H1 (cell line): ENCODE measurements at regions not wholly inside any gene's neighbourhood (a gene's known extent, or its start where the extent isn't known, plus 50 kb on each side); places are given as distances from the start of the nearest gene placed in this dataset.

ENCODE experiments used
- CTCF ChIA-PET: fragments of 300-600 bp; sonication (Branson Sonifier 250); formaldehyde crosslinking; loops from one replicate; lab custom pipeline; 2021; ENCODE audit not compliant: partially characterized antibody; lab: Charles Lee
- POLR2A ChIA-PET: fragments of 300-600 bp; sonication (Branson Sonifier 250); formaldehyde crosslinking; loops from one replicate; lab custom pipeline; 2021; ENCODE audit warnings: inconsistent platforms; ENCODE audit not compliant: partially characterized antibody; lab: Charles Lee
- DNase-seq, 2 experiments: peaks; one replicate each; pipeline versions ENCODE4 v3.0.0 to v3.0.0-alpha.2; 2010 to 2022; ENCODE audit warnings: low spot score in 2 of 2, low read depth in 1 of 2, mixed read lengths in 1 of 2
- FAIRE-seq: peaks from 2 replicates; lab custom pipeline; 2011; peaks lifted over from hg19 to GRCh38; lab: Jason Lieb, UNC
- H2AFZ ChIP-seq: 2 replicates; pipeline ENCODE4 v1.8.1; 2012; ENCODE audit warnings: low read length, inconsistent platforms
- H2AK5ac ChIP-seq: 2 replicates; pipeline ENCODE4 v1.6.1; 2013; ENCODE audit warnings: low read depth, low read length
- H2BK120ac ChIP-seq: replicated peaks from 2 replicates; pipeline ENCODE3; 2013; ENCODE audit warnings: low read depth, low read length, inconsistent platforms
- H2BK12ac ChIP-seq: 2 replicates; pipeline ENCODE4 v1.6.1; 2013; ENCODE audit warnings: low read depth, low read length
- H2BK15ac ChIP-seq: 2 replicates; pipeline ENCODE4 v1.6.1; 2013; ENCODE audit warnings: low read length
- H2BK20ac ChIP-seq: 2 replicates; pipeline ENCODE4 v1.6.1; 2013; ENCODE audit warnings: low read length
- H2BK5ac ChIP-seq: 2 replicates; pipeline ENCODE4 v1.6.1; 2013; ENCODE audit warnings: low read depth, low read length
- H3K14ac ChIP-seq: 2 replicates; pipeline ENCODE4 v1.6.1; 2013; ENCODE audit warnings: inconsistent platforms; ENCODE audit not compliant: insufficient read length
- H3K18ac ChIP-seq: 2 replicates; pipeline ENCODE4 v1.6.1; 2013; ENCODE audit warnings: low read length; ENCODE audit errors: extremely low read depth
- H3K23ac ChIP-seq: 2 replicates; pipeline ENCODE4 v1.6.1; 2013; ENCODE audit warnings: inconsistent platforms; ENCODE audit not compliant: insufficient read length
- H3K23me2 ChIP-seq: 2 replicates; pipeline ENCODE4 v1.6.1; 2013; ENCODE audit warnings: low read depth, low read length
- H3K27ac ChIP-seq: 2 replicates; pipeline ENCODE4 v1.6.1; 2011; ENCODE audit warnings: low read depth, low read length, inconsistent platforms
- H3K27me3 ChIP-seq, 4 experiments: replicated peaks in 1 of 4; 1 replicate in 1 of 4; 2 replicates in 3 of 4; pipeline versions ENCODE4 v1.6.1 to v1.8.1; 2011 to 2013; ENCODE audit warnings: low read length in 3 of 4, mild to moderate bottlenecking in 3 of 4, inconsistent platforms in 2 of 4, mixed read lengths in 2 of 4, moderate library complexity in 1 of 4; ENCODE audit not compliant: control insufficient read depth in 3 of 4, insufficient read depth in 3 of 4; ENCODE audit errors: extremely low read depth in 1 of 4
- H3K36me3 ChIP-seq, 4 experiments: 2 replicates each; pipeline versions ENCODE4 v1.6.1 to v1.8.1; 2011 to 2013; ENCODE audit warnings: mild to moderate bottlenecking in 4 of 4, low read length in 3 of 4, moderate library complexity in 2 of 4, control low read depth in 1 of 4, inconsistent platforms in 1 of 4; ENCODE audit not compliant: insufficient read depth in 4 of 4, control insufficient read depth in 2 of 4
- H3K4ac ChIP-seq: replicated peaks from 2 replicates; pipeline ENCODE3; 2013; ENCODE audit warnings: low read length, low read depth, mixed read lengths, inconsistent platforms; ENCODE audit not compliant: insufficient read length
- H3K4me1 ChIP-seq, 4 experiments: replicated peaks in 1 of 4; 1 replicate in 1 of 4; 2 replicates in 3 of 4; pipeline versions ENCODE4 v1.6.1 to v1.8.1; 2011 to 2013; ENCODE audit warnings: low read length in 3 of 4, inconsistent platforms in 2 of 4, mixed read lengths in 1 of 4; ENCODE audit not compliant: insufficient read depth in 4 of 4, control insufficient read depth in 3 of 4
- H3K4me2 ChIP-seq, 2 experiments: 2 replicates each; pipeline versions ENCODE4 v1.6.1 to v1.8.1; 2011 to 2013; ENCODE audit warnings: low read depth in 2 of 2, low read length in 2 of 2, control low read depth in 1 of 2, inconsistent platforms in 1 of 2, mild to moderate bottlenecking in 1 of 2; ENCODE audit not compliant: insufficient read depth in 1 of 2
- H3K4me3 ChIP-seq, 4 experiments: fragments of 200-600, 300-600 bp in 1 of 4; sonication (generic), shearing (Covaris generic), sonication (Bioruptor Twin) in 1 of 4; 2 replicates each; pipeline versions ENCODE4 v1.5.1 to v1.8.1; 2011 to 2016; ENCODE audit warnings: low read length in 4 of 4, low read depth in 3 of 4, control low read depth in 2 of 4, inconsistent platforms in 2 of 4, mild to moderate bottlenecking in 2 of 4, mixed read lengths in 1 of 4, moderate library complexity in 1 of 4; ENCODE audit not compliant: insufficient read depth in 2 of 4; ENCODE audit errors: extremely low read depth in 1 of 4
- H3K56ac ChIP-seq: replicated peaks from 2 replicates; pipeline ENCODE3; 2013; ENCODE audit warnings: low read depth, mild to moderate bottlenecking, mixed read lengths, low read length, inconsistent platforms; ENCODE audit not compliant: insufficient read length
- H3K79me1 ChIP-seq: 2 replicates; pipeline ENCODE4 v1.6.1; 2013; ENCODE audit warnings: low read depth, low read length, control low read depth
- H3K79me2 ChIP-seq, 2 experiments: 2 replicates each; pipeline versions ENCODE4 v1.6.1 to v1.8.1; 2012 to 2013; ENCODE audit warnings: low read length in 2 of 2, mild to moderate bottlenecking in 2 of 2, inconsistent platforms in 1 of 2; ENCODE audit not compliant: insufficient read depth in 2 of 2, control insufficient read depth in 1 of 2
- H3K9ac ChIP-seq, 4 experiments: replicated peaks in 1 of 4; 1 replicate in 1 of 4; 2 replicates in 3 of 4; pipeline versions ENCODE4 v1.6.1 to v1.8.1; 2011 to 2013; ENCODE audit warnings: low read depth in 3 of 4, low read length in 3 of 4, control low read depth in 2 of 4, mild to moderate bottlenecking in 2 of 4, moderate library complexity in 2 of 4, inconsistent platforms in 1 of 4; ENCODE audit errors: extremely low read depth in 1 of 4
- H3K9me3 ChIP-seq, 2 experiments: 2 replicates each; pipeline versions ENCODE4 v1.6.1 to v1.8.1; 2012 to 2013; ENCODE audit warnings: mild to moderate bottlenecking in 2 of 2, moderate library complexity in 2 of 2, control low read depth in 1 of 2, inconsistent platforms in 1 of 2, low read depth in 1 of 2, low read length in 1 of 2, mixed read lengths in 1 of 2; ENCODE audit not compliant: insufficient read depth in 2 of 2
- H4K20me1 ChIP-seq, 2 experiments: replicated peaks in 1 of 2; 2 replicates each; pipeline versions ENCODE3 to v1.8.1; 2011 to 2013; ENCODE audit warnings: inconsistent platforms in 2 of 2, low read length in 2 of 2, mild to moderate bottlenecking in 1 of 2; ENCODE audit not compliant: insufficient read depth in 2 of 2, control insufficient read depth in 1 of 2
- H4K5ac ChIP-seq: 2 replicates; pipeline ENCODE4 v1.6.1; 2013; ENCODE audit warnings: low read length, low read depth, mixed read lengths, inconsistent platforms; ENCODE audit not compliant: insufficient read length
- H4K8ac ChIP-seq: 2 replicates; pipeline ENCODE4 v1.8.0; 2013; ENCODE audit warnings: mild to moderate bottlenecking, moderate library complexity, low read length, inconsistent platforms; ENCODE audit not compliant: insufficient read depth; ENCODE audit errors: extremely low read depth
- H4K91ac ChIP-seq: replicated peaks from 2 replicates; pipeline ENCODE3; 2013; ENCODE audit warnings: low read length, mixed read lengths, inconsistent platforms; ENCODE audit not compliant: insufficient read length
- BRCA1 ChIP-seq: IDR thresholded peaks from 2 replicates; pipeline ENCODE4 v1.6.1; 2012; ENCODE audit warnings: low read depth, low read length, improper control_type of control experiment
- E2F6 ChIP-seq: IDR thresholded peaks from 2 replicates; pipeline ENCODE4 v1.6.1; 2012; ENCODE audit warnings: inconsistent platforms
- HDAC2 ChIP-seq, 2 experiments: fragments of 300-600 bp in 1 of 2; sonication (generic) in 1 of 2; IDR thresholded peaks; 2 replicates each; pipeline ENCODE4 v1.6.1; 2011 to 2012; ENCODE audit warnings: low read depth in 2 of 2, low read length in 2 of 2, mild to moderate bottlenecking in 2 of 2, moderate library complexity in 2 of 2, borderline replicate concordance in 1 of 2, inconsistent platforms in 1 of 2
- HDAC6 ChIP-seq: IDR thresholded peaks from one replicate; pipeline ENCODE4 v1.7.1; 2012; ENCODE audit warnings: low read depth, mild to moderate bottlenecking, inconsistent platforms, low read length, moderate library complexity
- KDM4A ChIP-seq: IDR thresholded peaks from one replicate; pipeline ENCODE4 v1.7.1; 2012; ENCODE audit warnings: low read depth, mild to moderate bottlenecking, moderate library complexity, low read length, inconsistent platforms; ENCODE audit not compliant: severe bottlenecking
- POU5F1 ChIP-seq: IDR thresholded peaks from 2 replicates; pipeline ENCODE4 v1.6.1; 2011; ENCODE audit warnings: low read depth, mild to moderate bottlenecking, low read length, moderate library complexity
- RXRA ChIP-seq: IDR thresholded peaks from 2 replicates; pipeline ENCODE4 v1.6.1; 2011; ENCODE audit warnings: low read depth, mild to moderate bottlenecking, low read length, moderate library complexity; ENCODE audit not compliant: insufficient read depth
- SIN3A ChIP-seq, 2 experiments: IDR thresholded peaks in 1 of 2; conservative IDR thresholded peaks in 1 of 2; 2 replicates each; pipeline ENCODE4 v1.6.1; 2011 to 2012; ENCODE audit warnings: low read length in 2 of 2, improper control_type of control experiment in 1 of 2, low read depth in 1 of 2, mild to moderate bottlenecking in 1 of 2
- TBP ChIP-seq: IDR thresholded peaks from 2 replicates; pipeline ENCODE4 v1.6.1; 2011; ENCODE audit warnings: low read depth, low read length, improper control_type of control experiment
- USF2 ChIP-seq: IDR thresholded peaks from 2 replicates; pipeline ENCODE4 v1.6.1; 2011; ENCODE audit warnings: low read length, improper control_type of control experiment
- YY1 ChIP-seq: IDR thresholded peaks from 2 replicates; pipeline ENCODE4 v1.6.1; 2011; ENCODE audit warnings: low read depth, mild to moderate bottlenecking, low read length
- WGBS, 2 experiments: shearing (Covaris generic) in 1 of 2; methylation state at CpG; one replicate each; pipeline versions ENCODE4 v1.1.6 to v1.1.7; 2013 to 2015; ENCODE audit warnings: low lambda C conversion rate in 2 of 2, mixed read lengths in 2 of 2, inconsistent platforms in 1 of 2, low coverage in 1 of 2, missing lambda C conversion rate in 1 of 2; ENCODE audit not compliant: insufficient replicate concordance in 2 of 2, insufficient coverage in 1 of 2, insufficient read length in 1 of 2; ENCODE audit errors: extremely low coverage in 1 of 2, missing lambda C conversion rate in 1 of 2; 5-methylcytosine and 5-hydroxymethylcytosine counted together

- Histone ChIP-seq H3K79me2 (peaks cover 9 to 26% of the 10 kb centered on the region in 2 experiments; a peak in 3 of 4 replicates), H3K79me1 (peaks cover 31% of the 10 kb centered on the region), H3K4me3 (no peak overlapping the region), H2BK15ac (no peak overlapping the region), H4K5ac (no peak overlapping the region), H2AFZ (no peak overlapping the region), H3K23me2 (peaks cover 40% of the 10 kb centered on the region; the same call in 1 of the 2 replicates), H3K18ac (no peak overlapping the region), H3K9me3 (no peaks in the 10 kb centered on the region), H4K91ac (no peak overlapping the region), H3K56ac (no peak overlapping the region), H4K20me1 (peaks cover 16 to 54% of the 10 kb centered on the region in 2 experiments), H3K4me2 (no peak overlapping the region), H2BK20ac (no peak overlapping the region), H3K4me1 (peaks cover 0 to 11% (median 6%) of the 10 kb centered on the region in 4 experiments; a peak in 5 of 7 replicates), H3K23ac (no peak overlapping the region), H3K27me3 (peaks cover 0 to 3% (median under 1%) of the 10 kb centered on the region in 4 experiments; a peak in 2 of 7 replicates), H3K36me3 (no peaks in the 10 kb centered on the region; a peak in 2 of 8 replicates), H3K27ac (no peak overlapping the region), H4K8ac (no peak overlapping the region), H2BK5ac (no peak overlapping the region), H2BK120ac (no peak overlapping the region), H2BK12ac (no peak overlapping the region), H3K4ac (no peak overlapping the region), H3K14ac (no peak overlapping the region), H2AK5ac (no peak overlapping the region), H3K9ac (no peak overlapping the region)
- no peak for DNase-seq
- CTCF ChIA-PET, result interaction anchor here (1.0 kb wide), 1 partner anchor 110 kb away, joined by 3 read pairs; no protein-coding TSS in a partner anchor
- WGBS, 2 experiments, result 85% methylated on average over 17 of the region's 23 CpGs; no CpG with 5 or more reads in 1 of the 2 experiments
- no peak for FAIRE-seq
- POLR2A ChIA-PET, result no interaction called here
- no peak for TF ChIP-seq YY1
- TF ChIP-seq BRCA1, result no peak
- no peak for TF ChIP-seq RXRA
- no peak for TF ChIP-seq POU5F1
- TF ChIP-seq E2F6, result no peak
- TF ChIP-seq TBP, result no peak
- no peak for TF ChIP-seq KDM4A
- no peak for TF ChIP-seq HDAC6
- TF ChIP-seq HDAC2 (IDR thresholded peaks at IDR 0.05; ENCODE audit: borderline replicate concordance in 1 of 2, low read depth in 2 of 2, low read length in 2 of 2), result no peak
- no peak for TF ChIP-seq SIN3A (conservative IDR thresholded peaks at IDR 0.05 in 1 of 2, IDR thresholded peaks at IDR 0.05 in 1 of 2; ENCODE audit: low read depth in 1 of 2, low read length in 2 of 2)
- TF ChIP-seq USF2, result no peak
Measured at GRCh38 chr22:48581205-48581766, 1246.4 kb downstream of the BRD1 start.
